ENCODE measurements at regions not wholly inside any gene's neighbourhood (a gene's known extent, or its start where the extent isn't known, plus 50 kb on each side); places are given as distances from the start of the nearest gene placed in this dataset.

GRCh38 chr1:207963427-207964194 is 52.7 kb upstream of the CD34 start:
- TF ChIP-seq CTCF (IDR thresholded peaks at IDR 0.05) (peak; percentile 100), POLR2AphosphoS5 (IDR thresholded peaks at IDR 0.05) (peak; percentile 94), POLR2A (IDR thresholded peaks at IDR 0.05) (peak; percentile 89)
